Stimulated activated naive CD8-positive, alpha-beta T cell treated with anti-CD3 and anti-CD28 coated beads, Interleukin-15, Interleukin-2, amounts not matched to agents 100 ng/mL and 50 ng/mL, for 24 hours (primary cell): ENCODE measurements at regions not wholly inside any gene's neighbourhood (a gene's known extent, or its start where the extent isn't known, plus 50 kb on each side); places are given as distances from the start of the nearest gene placed in this dataset.

ENCODE experiments used
- H3K27ac Mint-ChIP-seq: one replicate; pipeline ENCODE4 v1.8.0; 2021; ENCODE audit warnings: mild to moderate bottlenecking, mixed read lengths
- H3K27me3 Mint-ChIP-seq: one replicate; pipeline ENCODE4 v1.8.0; 2021; ENCODE audit warnings: mixed read lengths
- H3K36me3 Mint-ChIP-seq: one replicate; pipeline ENCODE4 v1.8.0; 2021; ENCODE audit warnings: low read depth, mixed read lengths
- H3K4me1 Mint-ChIP-seq: one replicate; pipeline ENCODE4 v1.8.0; 2021; ENCODE audit warnings: low read depth, mixed read lengths
- H3K4me3 Mint-ChIP-seq: one replicate; pipeline ENCODE4 v1.8.0; 2021; ENCODE audit warnings: mild to moderate bottlenecking, mixed read lengths
- H3K9me3 Mint-ChIP-seq: one replicate; pipeline ENCODE4 v1.8.0; 2021; ENCODE audit warnings: mixed read lengths

DNA sequence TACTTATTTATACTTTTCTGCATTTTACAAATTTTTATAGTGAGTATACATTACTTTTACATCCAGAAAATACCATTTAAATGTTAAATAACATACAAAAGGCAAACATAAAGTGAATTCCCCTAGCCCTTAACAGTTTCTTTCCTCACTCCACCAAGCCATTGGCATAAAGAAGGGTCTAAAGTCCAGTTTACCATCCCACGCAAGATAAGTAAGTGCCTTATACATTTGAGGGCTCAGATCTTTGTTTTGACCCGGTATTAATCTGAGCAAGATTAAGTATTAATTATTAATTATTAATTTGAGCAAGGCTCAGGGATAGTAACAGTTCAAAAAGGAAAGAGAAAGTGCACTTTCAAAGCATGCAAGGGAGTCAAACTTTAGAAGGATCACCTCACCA lies 182.9 kb downstream of the DICER1 start:
- Mint-ChIP-seq H3K27ac (no peak overlapping the region), H3K4me3 (no peak overlapping the region), H3K27me3 (peaks cover 20% of the 10 kb centered on the region), H3K4me1 (no peaks in the 10 kb centered on the region), H3K36me3 (no peaks in the 10 kb centered on the region), H3K9me3 (no peaks in the 10 kb centered on the region)

GRCh38 chr14:94971750-94972149 lies 185.6 kb downstream of the DICER1 start:
- no peak overlapping the region for H3K27ac Mint-ChIP-seq
- H3K27me3 Mint-ChIP-seq, result peaks cover 14% of the 10 kb centered on the region
- H3K4me3 Mint-ChIP-seq, result no peak overlapping the region
- no peaks in the 10 kb centered on the region for H3K9me3 Mint-ChIP-seq
- H3K36me3 Mint-ChIP-seq, result no peaks in the 10 kb centered on the region
- H3K4me1 Mint-ChIP-seq, result no peaks in the 10 kb centered on the region

DNA sequence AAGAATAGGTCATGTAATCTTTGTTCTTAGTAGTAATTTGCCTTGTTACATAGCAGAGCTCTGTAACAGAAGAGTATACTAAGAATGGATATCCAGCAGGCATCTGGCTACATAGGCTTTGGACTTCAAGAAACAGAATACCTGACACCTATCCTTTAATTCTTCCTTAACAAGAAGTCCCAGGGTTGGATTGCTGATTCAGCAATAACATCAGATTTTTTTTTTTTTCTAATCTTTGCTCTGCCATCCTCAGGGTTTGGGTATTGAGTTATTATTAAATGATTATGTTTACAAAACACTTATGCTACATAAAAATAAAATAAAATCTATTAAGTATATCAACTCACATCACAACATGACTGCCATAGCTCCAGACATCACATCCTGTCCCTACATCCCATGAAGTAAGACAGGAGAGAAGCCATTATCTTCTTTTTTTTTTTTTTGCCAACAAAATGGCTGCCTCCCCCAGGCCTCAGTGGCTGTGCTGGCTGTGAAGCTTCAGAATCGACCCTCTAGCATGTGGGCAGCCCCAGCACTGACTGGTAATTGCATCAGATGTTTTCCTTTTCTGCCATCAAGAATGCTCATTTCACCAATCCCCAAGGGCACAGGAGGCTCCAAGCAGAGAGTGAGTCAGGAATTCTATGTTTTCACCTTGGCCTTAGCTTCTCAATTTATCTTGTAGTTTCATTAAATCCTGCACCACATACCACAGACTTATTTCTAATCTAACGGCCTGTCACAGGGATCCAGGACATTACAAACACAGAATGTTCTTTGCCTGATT lies 186.2 kb downstream of the DICER1 start:
- no peaks in the 10 kb centered on the region for H3K4me1 Mint-ChIP-seq
- H3K4me3 Mint-ChIP-seq, result no peak overlapping the region
- no peak overlapping the region for H3K27ac Mint-ChIP-seq
- H3K36me3 Mint-ChIP-seq, result no peaks in the 10 kb centered on the region
- H3K27me3 Mint-ChIP-seq, result peaks cover 14% of the 10 kb centered on the region
- H3K9me3 Mint-ChIP-seq, result no peaks in the 10 kb centered on the region

DNA sequence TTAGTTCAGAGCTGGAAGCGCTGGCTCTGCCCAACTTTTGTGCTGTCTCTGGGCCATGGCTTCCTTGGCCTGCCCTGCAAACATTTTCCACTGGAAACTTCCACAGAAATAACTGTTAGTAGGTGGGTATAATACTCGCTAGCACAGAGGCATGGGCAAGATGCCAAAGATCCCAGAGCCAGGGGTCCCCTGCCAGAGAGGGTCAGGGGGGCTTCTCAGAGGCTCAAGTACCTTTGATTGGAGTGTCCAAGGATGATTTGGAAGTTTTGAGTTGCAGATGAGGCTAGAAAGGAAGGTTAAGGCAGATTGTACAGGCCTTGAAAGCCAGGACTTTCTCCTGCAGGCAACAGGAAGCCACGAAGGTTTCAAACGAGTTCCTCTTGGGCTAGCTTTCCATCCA lies 187.6 kb downstream of the DICER1 start:
- Mint-ChIP-seq H3K27me3 (peaks cover 17% of the 10 kb centered on the region), H3K4me3 (no peak overlapping the region), H3K4me1 (no peaks in the 10 kb centered on the region), H3K27ac (no peak overlapping the region), H3K36me3 (no peaks in the 10 kb centered on the region), H3K9me3 (no peaks in the 10 kb centered on the region)

GRCh38 chr14:94966868-94967267 lies 190.5 kb downstream of the DICER1 start:
- Mint-ChIP-seq H3K27me3 (peaks cover 18% of the 10 kb centered on the region), H3K9me3 (no peaks in the 10 kb centered on the region), H3K4me1 (no peaks in the 10 kb centered on the region), H3K36me3 (no peaks in the 10 kb centered on the region), H3K27ac (no peak overlapping the region), H3K4me3 (no peak overlapping the region)

GRCh38 chr14:94966344-94966743 lies 191.0 kb downstream of the DICER1 start:
- H3K9me3 Mint-ChIP-seq, result no peaks in the 10 kb centered on the region
- H3K27me3 Mint-ChIP-seq, result peaks cover 17% of the 10 kb centered on the region
- H3K4me1 Mint-ChIP-seq, result no peaks in the 10 kb centered on the region

GRCh38 chr14:94965551-94966313 lies 191.6 kb downstream of the DICER1 start:
- Mint-ChIP-seq H3K4me3 (no peak overlapping the region), H3K4me1 (no peaks in the 10 kb centered on the region), H3K36me3 (no peaks in the 10 kb centered on the region), H3K27me3 (peaks cover 16% of the 10 kb centered on the region), H3K27ac (no peak overlapping the region), H3K9me3 (no peaks in the 10 kb centered on the region)

More at GRCh38 chr14:94966344-94966743, 191.0 kb downstream of the DICER1 start:
- Mint-ChIP-seq H3K36me3 (no peaks in the 10 kb centered on the region), H3K27ac (no peak overlapping the region), H3K4me3 (no peak overlapping the region)

- Mint-ChIP-seq H3K27me3 (peaks cover 16% of the 10 kb centered on the region), H3K4me3 (no peak overlapping the region), H3K4me1 (no peaks in the 10 kb centered on the region), H3K36me3 (no peaks in the 10 kb centered on the region), H3K9me3 (no peaks in the 10 kb centered on the region), H3K27ac (no peak overlapping the region)
These were observed 192.4 kb downstream of the DICER1 start for GRCh38 chr14:94964931-94965330.

- no peaks in the 10 kb centered on the region for H3K36me3 Mint-ChIP-seq
- H3K9me3 Mint-ChIP-seq, result no peaks in the 10 kb centered on the region
- peaks cover 20% of the 10 kb centered on the region for H3K27me3 Mint-ChIP-seq
- H3K4me3 Mint-ChIP-seq, result no peak overlapping the region
- H3K27ac Mint-ChIP-seq, result no peak overlapping the region
- H3K4me1 Mint-ChIP-seq, result no peaks in the 10 kb centered on the region
These were observed 193.1 kb downstream of the DICER1 start for GRCh38 chr14:94964181-94964580.

DNA sequence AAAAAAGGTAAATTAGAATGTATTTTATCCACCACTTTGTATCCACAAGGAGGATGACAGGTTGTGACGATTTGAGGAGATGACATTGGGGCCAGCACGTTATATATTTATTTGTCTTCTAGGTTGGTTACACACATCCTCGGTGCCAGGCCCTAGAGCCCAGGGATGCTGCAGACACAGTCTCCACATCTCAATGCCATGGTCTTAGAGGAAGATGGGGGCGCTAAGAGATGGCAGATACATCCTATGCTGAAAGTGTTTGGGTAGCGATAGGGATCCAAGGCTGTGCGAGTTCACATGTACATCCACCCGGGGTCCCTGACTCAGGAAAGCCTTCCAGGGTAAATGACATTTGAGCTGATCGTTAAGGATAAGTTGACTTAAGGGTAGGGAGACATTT lies 193.1 kb upstream of the GSC start:
- Mint-ChIP-seq H3K4me3 (no peak overlapping the region), H3K4me1 (no peaks in the 10 kb centered on the region), H3K27me3 (peaks cover 15% of the 10 kb centered on the region), H3K9me3 (no peaks in the 10 kb centered on the region), H3K36me3 (no peaks in the 10 kb centered on the region), H3K27ac (no peak overlapping the region)

GRCh38 chr14:94962166-94962575 lies 192.3 kb upstream of the GSC start:
- Mint-ChIP-seq H3K36me3 (no peaks in the 10 kb centered on the region), H3K27me3 (peaks cover 15% of the 10 kb centered on the region), H3K4me1 (no peaks in the 10 kb centered on the region), H3K27ac (no peak overlapping the region), H3K9me3 (no peaks in the 10 kb centered on the region), H3K4me3 (no peak overlapping the region)

- H3K4me3 Mint-ChIP-seq, result no peak overlapping the region
- H3K4me1 Mint-ChIP-seq, result no peaks in the 10 kb centered on the region
- no peaks in the 10 kb centered on the region for H3K36me3 Mint-ChIP-seq
- no peak overlapping the region for H3K27ac Mint-ChIP-seq
- H3K27me3 Mint-ChIP-seq, result peaks cover 20% of the 10 kb centered on the region
- no peaks in the 10 kb centered on the region for H3K9me3 Mint-ChIP-seq
These were observed 191.7 kb upstream of the GSC start for GRCh38 chr14:94961386-94962165.

DNA sequence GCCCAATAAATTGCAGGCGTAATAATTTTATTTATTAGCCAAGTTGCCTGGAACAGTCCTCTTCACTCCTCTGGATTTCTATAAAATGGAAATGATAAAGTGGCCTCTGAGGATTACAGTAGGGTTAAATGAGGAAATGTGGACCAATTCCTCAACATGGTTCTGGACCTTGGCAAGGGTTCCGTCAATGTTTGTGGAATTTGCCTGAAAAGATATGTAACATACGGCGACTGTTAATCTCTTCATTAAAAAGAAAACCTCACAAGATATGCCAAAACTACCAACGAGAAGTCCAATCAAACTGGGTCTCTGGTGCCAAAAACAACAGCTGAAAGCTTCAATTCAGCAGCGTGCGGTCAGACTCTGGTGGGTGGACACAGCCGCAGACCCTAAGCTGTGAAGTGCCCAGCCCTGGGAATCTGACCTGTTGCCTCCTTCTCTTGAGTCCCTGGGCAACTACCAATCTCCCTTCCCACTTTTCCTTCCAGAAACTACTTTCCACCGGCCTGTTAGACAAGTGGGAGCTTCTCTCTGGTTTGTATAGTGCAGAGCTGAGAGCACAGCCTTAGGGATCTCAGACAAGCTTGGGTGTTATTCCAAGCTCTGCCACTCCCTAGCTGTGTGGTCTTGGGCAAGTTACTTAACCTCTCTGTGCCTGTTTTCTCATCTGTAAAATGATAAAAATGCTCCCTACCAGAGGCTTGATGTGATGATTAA lies 190.5 kb upstream of the GSC start:
- Mint-ChIP-seq H3K9me3 (no peaks in the 10 kb centered on the region), H3K4me3 (no peak overlapping the region), H3K36me3 (no peaks in the 10 kb centered on the region), H3K4me1 (no peaks in the 10 kb centered on the region), H3K27me3 (peaks cover 16% of the 10 kb centered on the region), H3K27ac (no peak overlapping the region)

GRCh38 chr14:94953541-94954260 lies 183.8 kb upstream of the GSC start:
- no peaks in the 10 kb centered on the region for H3K4me1 Mint-ChIP-seq
- no peak overlapping the region for H3K4me3 Mint-ChIP-seq
- no peaks in the 10 kb centered on the region for H3K36me3 Mint-ChIP-seq
- no peak overlapping the region for H3K27ac Mint-ChIP-seq
- H3K9me3 Mint-ChIP-seq, result no peaks in the 10 kb centered on the region
- H3K27me3 Mint-ChIP-seq, result peaks cover 5% of the 10 kb centered on the region
